CD14-positive monocyte (primary cell): ENCODE measurements at regions not wholly inside any gene's neighbourhood (a gene's known extent, or its start where the extent isn't known, plus 50 kb on each side); places are given as distances from the start of the nearest gene placed in this dataset.
"Not testable (repeated sequence)": the region's sequence is repeated elsewhere in the genome, so short reads cannot be mapped to it uniquely, and the experiment has no call there.

Experiments
- DNase-seq, 3 donors: peaks; one replicate each; pipeline ENCODE4 v3.0.0-alpha.2; 2011 to 2022
- H2AFZ ChIP-seq: 2 replicates; pipeline ENCODE4 v1.6.0; 2012; ENCODE audit warnings: mild to moderate bottlenecking, low read depth, low read length, inconsistent platforms; ENCODE audit not compliant: insufficient read depth, poor library complexity, severe bottlenecking
- H3K27ac ChIP-seq, 2 donors: 1 replicate in 1 of 2; 2 replicates in 1 of 2; pipeline ENCODE4 v1.5.1; 2012 to 2013; ENCODE audit warnings: low read length in 2 of 2, control low read depth in 1 of 2, inconsistent platforms in 1 of 2, low read depth in 1 of 2, mild to moderate bottlenecking in 1 of 2
- H3K27me3 ChIP-seq, 2 donors: one replicate each; pipeline versions ENCODE4 v1.6.0 to v1.6.1; 2011 to 2013; ENCODE audit warnings: low read length in 2 of 2; ENCODE audit not compliant: control insufficient read depth in 2 of 2, insufficient read depth in 2 of 2
- H3K36me3 ChIP-seq, 2 donors: replicated peaks in 1 of 2; 1 replicate in 1 of 2; 2 replicates in 1 of 2; pipeline versions ENCODE4 v1.5.1 to v1.6.1; 2012 to 2013; ENCODE audit warnings: low read length in 2 of 2, control low read depth in 1 of 2, inconsistent platforms in 1 of 2, mild to moderate bottlenecking in 1 of 2; ENCODE audit not compliant: insufficient read depth in 2 of 2, control insufficient read depth in 1 of 2
- H3K4me1 ChIP-seq, 2 donors: 1 replicate in 1 of 2; 2 replicates in 1 of 2; pipeline versions ENCODE4 v1.5.1 to v1.6.1; 2012 to 2013; ENCODE audit warnings: low read length in 2 of 2, control low read depth in 1 of 2, inconsistent platforms in 1 of 2, mild to moderate bottlenecking in 1 of 2, moderate library complexity in 1 of 2; ENCODE audit not compliant: insufficient read depth in 2 of 2, control insufficient read depth in 1 of 2
- H3K4me2 ChIP-seq: replicated peaks from 2 replicates; pipeline ENCODE3; 2012; ENCODE audit warnings: low read length, moderate library complexity, mild to moderate bottlenecking; ENCODE audit not compliant: poor library complexity, severe bottlenecking; ENCODE audit errors: extremely low read depth
- H3K4me3 ChIP-seq, 3 experiments: fragments of 200-600 bp in 1 of 3; sonication (generic) in 1 of 3; replicated peaks in 1 of 3; 1 replicate in 2 of 3; 2 replicates in 1 of 3; pipeline ENCODE4 v1.5.1; 2011 to 2013; ENCODE audit warnings: low read length in 3 of 3, mild to moderate bottlenecking in 3 of 3, control low read depth in 2 of 3, low read depth in 2 of 3, inconsistent platforms in 1 of 3, moderate library complexity in 1 of 3
- H3K79me2 ChIP-seq: 2 replicates; pipeline ENCODE4 v1.6.0; 2012; ENCODE audit warnings: mild to moderate bottlenecking, control low read depth, inconsistent platforms, low read length, moderate library complexity; ENCODE audit not compliant: insufficient read depth
- H3K9ac ChIP-seq: 2 replicates; pipeline ENCODE4 v1.6.0; 2017; ENCODE audit warnings: low read length, mild to moderate bottlenecking; ENCODE audit not compliant: insufficient read depth, poor library complexity, severe bottlenecking
- H3K9me3 ChIP-seq, 2 donors: replicated peaks in 1 of 2; 1 replicate in 1 of 2; 2 replicates in 1 of 2; pipeline versions ENCODE4 v1.5.1 to v1.6.1; 2012 to 2013; ENCODE audit warnings: low read length in 2 of 2, control low read depth in 1 of 2; ENCODE audit not compliant: control insufficient read depth in 1 of 2, insufficient read depth in 1 of 2
- H4K20me1 ChIP-seq: 2 replicates; pipeline ENCODE4 v1.6.0; 2012; ENCODE audit warnings: mild to moderate bottlenecking, low read length, control low read depth, moderate library complexity; ENCODE audit not compliant: insufficient read depth
- H3K27ac Mint-ChIP-seq, 7 donors: one replicate each; pipeline ENCODE4 v1.8.0; 2020; ENCODE audit warnings: mild to moderate bottlenecking in 7 of 7, mixed read lengths in 7 of 7, moderate library complexity in 6 of 7, inconsistent platforms in 2 of 7
- H3K27me3 Mint-ChIP-seq, 3 donors: one replicate each; pipeline ENCODE4 v1.8.0; 2021 to 2022; ENCODE audit warnings: low read depth in 3 of 3, mild to moderate bottlenecking in 3 of 3, mixed read lengths in 3 of 3, moderate library complexity in 3 of 3, inconsistent platforms in 1 of 3
- H3K36me3 Mint-ChIP-seq, 2 donors: one replicate each; pipeline ENCODE4 v1.8.0; 2020; ENCODE audit warnings: mixed read lengths in 2 of 2, inconsistent platforms in 1 of 2, mild to moderate bottlenecking in 1 of 2
- H3K4me1 Mint-ChIP-seq: one replicate; pipeline ENCODE4 v1.8.0; 2020; ENCODE audit warnings: mild to moderate bottlenecking, mixed read lengths
- H3K4me3 Mint-ChIP-seq, 2 donors: one replicate each; pipeline ENCODE4 v1.8.0; 2020; ENCODE audit warnings: mild to moderate bottlenecking in 2 of 2, mixed read lengths in 2 of 2, moderate library complexity in 1 of 2
- H3K9me3 Mint-ChIP-seq, 7 donors: one replicate each; pipeline ENCODE4 v1.8.0; 2020 to 2022; ENCODE audit warnings: mixed read lengths in 7 of 7, mild to moderate bottlenecking in 6 of 7, moderate library complexity in 6 of 7, inconsistent platforms in 2 of 7
- WGBS: methylation state at CpG from one replicate; pipeline ENCODE4 v1.1.5; 2013; ENCODE audit warnings: missing lambda C conversion rate; ENCODE audit not compliant: insufficient coverage; 5-methylcytosine and 5-hydroxymethylcytosine counted together
- intact Hi-C, 2 donors: fragments of 100-400 bp; cut with micrococcal nuclease; formaldehyde crosslinking; loops; one replicate each; pipeline versions ENCODE4 v1.15.0 to v1.15.1; 2023

- H3K27me3 Mint-ChIP-seq, DNase-seq, H3K4me2 ChIP-seq, H3K27ac Mint-ChIP-seq, H3K9ac ChIP-seq, H3K27ac ChIP-seq, H3K9me3 Mint-ChIP-seq, H3K4me1 Mint-ChIP-seq, H3K36me3 ChIP-seq, H3K27me3 ChIP-seq, H2AFZ ChIP-seq, H3K4me3 Mint-ChIP-seq, H3K4me3 ChIP-seq, H3K9me3 ChIP-seq, H4K20me1 ChIP-seq, intact Hi-C loops, H3K79me2 ChIP-seq, H3K4me1 ChIP-seq: not testable (repeated sequence)
- no CpG with 5 or more reads among the region's 5 CpGs for WGBS
- H3K36me3 Mint-ChIP-seq: peaks cover 3 to 12% of the 10 kb centered on the region in 2 donors
These were observed 221.6 kb upstream of the PLGLB2 start for GRCh38 chr2:87526258-87526657.

- H3K4me3 ChIP-seq, H3K27ac Mint-ChIP-seq, DNase-seq, H3K36me3 Mint-ChIP-seq, H3K4me1 ChIP-seq, H3K27ac ChIP-seq, H3K36me3 ChIP-seq, H2AFZ ChIP-seq, H4K20me1 ChIP-seq, H3K4me3 Mint-ChIP-seq, H3K4me2 ChIP-seq, H3K27me3 Mint-ChIP-seq, H3K27me3 ChIP-seq, H3K9me3 ChIP-seq, H3K9ac ChIP-seq, intact Hi-C loops, H3K4me1 Mint-ChIP-seq, H3K9me3 Mint-ChIP-seq, H3K79me2 ChIP-seq: not testable (repeated sequence)
- WGBS: no CpG with 5 or more reads among the region's 7 CpGs
These were observed 215.7 kb upstream of the PLGLB2 start for GRCh38 chr2:87531968-87532715.

GRCh38 chr2:87533390-87534272 lies 214.3 kb upstream of the PLGLB2 start:
- H3K4me1 ChIP-seq, H3K27ac ChIP-seq, H3K4me2 ChIP-seq: not testable (repeated sequence)

GRCh38 chr2:87534273-87534889 lies 213.5 kb upstream of the PLGLB2 start:
- peaks cover 9 to 11% of the 10 kb centered on the region in 2 donors for H3K4me1 ChIP-seq
- peak overlapping the region in 2 of 7 donors; percentile 25 to 66 for H3K27ac Mint-ChIP-seq
- H3K4me3 ChIP-seq, H3K27me3 ChIP-seq, H3K9ac ChIP-seq, H3K27ac ChIP-seq, H4K20me1 ChIP-seq, H3K36me3 Mint-ChIP-seq, H3K36me3 ChIP-seq, H3K27me3 Mint-ChIP-seq, intact Hi-C loops, H2AFZ ChIP-seq, H3K4me2 ChIP-seq, H3K79me2 ChIP-seq, DNase-seq, H3K9me3 ChIP-seq, H3K9me3 Mint-ChIP-seq: not testable (repeated sequence)
- H3K4me1 Mint-ChIP-seq: peaks cover 17% of the 10 kb centered on the region
- no CpG with 5 or more reads among the region's 14 CpGs for WGBS
- peak overlapping the region in 1 of 2 donors; percentile 55 for H3K4me3 Mint-ChIP-seq

More at GRCh38 chr2:87533390-87534272, 214.3 kb upstream of the PLGLB2 start:
- peak overlapping the region in 1 of 2 donors; percentile 55 for H3K4me3 Mint-ChIP-seq
- H3K9me3 Mint-ChIP-seq, H3K9ac ChIP-seq, H3K36me3 Mint-ChIP-seq, H4K20me1 ChIP-seq, H3K9me3 ChIP-seq, H3K4me3 ChIP-seq, H3K79me2 ChIP-seq, H3K27me3 ChIP-seq, intact Hi-C loops, H3K36me3 ChIP-seq, H2AFZ ChIP-seq, H3K27me3 Mint-ChIP-seq: not testable (repeated sequence)
- H3K27ac Mint-ChIP-seq: peak overlapping the region in 2 of 7 donors; percentile 46 to 66
- H3K4me1 Mint-ChIP-seq: peaks cover 13% of the 10 kb centered on the region
- peak in 2 of 3 donors; percentile 33 to 62 for DNase-seq
- no CpG with 5 or more reads among the region's 9 CpGs for WGBS
